Spleen (tissue), 7 donors: ENCODE measurements at regions not wholly inside any gene's neighbourhood (a gene's known extent, or its start where the extent isn't known, plus 50 kb on each side); places are given as distances from the start of the nearest gene placed in this dataset.

Source experiments
- CTCF ChIP-seq, 11 experiments: fragments of 200-600 bp in 7 of 11; fragments of 450-650 bp in 4 of 11; sonication (generic) in 4 of 11; IDR thresholded peaks in 8 of 11; conservative IDR thresholded peaks in 3 of 11; 1 replicate in 7 of 11; 2 replicates in 4 of 11; pipeline versions ENCODE4 v1.4.0 to v1.8.0; 2016 to 2021; ENCODE audit warnings: antibody characterized with exemption in 11 of 11, inconsistent platforms in 4 of 11, mild to moderate bottlenecking in 1 of 11
- POLR2A ChIP-seq, 3 donors: fragments of 450-650 bp; IDR thresholded peaks; one replicate each; pipeline ENCODE4 v1.5.1; 2017; ENCODE audit warnings: antibody characterized with exemption in 3 of 3, mild to moderate bottlenecking in 1 of 3
- donor health status: DM: no; HTN: no; CAD: no; lungs with moderate emphysema.
- donor health status: DM: no; HTN: no; CAD: no.
- donor health status: DM: no; HTN: no; CAD: no.

GRCh38 chr13:104967376-104967775 lies 1568.1 kb downstream of the EFNB2 start:
- TF ChIP-seq POLR2A (IDR thresholded peaks at IDR 0.05) (no peak), CTCF (IDR thresholded peaks at IDR 0.05 in 8 of 11, conservative IDR thresholded peaks at IDR 0.05 in 3 of 11) (no peak)
